ENCODE measurements at regions not wholly inside any gene's neighbourhood (a gene's known extent, or its start where the extent isn't known, plus 50 kb on each side); places are given as distances from the start of the nearest gene placed in this dataset.
"Not testable (repeated sequence)": the region's sequence is repeated elsewhere in the genome, so short reads cannot be mapped to it uniquely, and the experiment has no call there.

DNA sequence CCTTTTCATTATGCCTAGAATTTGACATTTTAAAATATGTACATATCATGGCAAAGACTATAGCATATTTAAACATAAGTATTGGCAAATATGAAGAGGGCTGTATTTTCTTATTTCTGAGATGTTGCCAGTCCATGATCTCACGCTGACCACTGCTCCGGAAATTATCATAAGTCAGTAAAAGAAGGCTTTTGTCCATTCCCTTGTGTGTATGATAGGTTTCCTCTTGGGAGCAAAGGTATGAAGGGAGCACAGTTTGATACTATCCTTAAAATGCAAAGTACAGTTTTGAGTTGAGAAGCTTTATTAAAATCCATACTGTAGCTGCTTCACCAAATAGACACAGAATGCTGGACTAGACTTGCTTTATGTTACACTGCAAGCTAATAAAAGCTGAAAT lies 52.6 kb upstream of the AGA start:
- intact Hi-C loops (cut with DNase I) = no loop called here
- no peaks in the 10 kb centered on the region for H3K36me3 ChIP-seq
- no peak overlapping the region for H3K27ac ChIP-seq
- no peaks in the 10 kb centered on the region for H3K27me3 ChIP-seq
- H3K4me3 ChIP-seq = no peak overlapping the region
- H3K4me1 ChIP-seq = no peaks in the 10 kb centered on the region
- no peaks in the 10 kb centered on the region for H3K9me3 ChIP-seq
- TF ChIP-seq POLR2A (IDR thresholded peaks at IDR 0.05) (no peak), CTCF (IDR thresholded peaks at IDR 0.05) (no peak), POLR2AphosphoS5 (IDR thresholded peaks at IDR 0.05; ENCODE audit: insufficient read depth in 1 of 2, low read depth in 1 of 2) (no peak)
- no peak for DNase-seq (ENCODE audit: extremely low spot score in 2 of 2)

- H3K9me3 ChIP-seq; intact Hi-C loops (cut with DNase I): not testable (repeated sequence)
These were observed 53.4 kb upstream of the AGA start for GRCh38 chr4:177495626-177496025.

GRCh38 chr4:177499537-177499936 lies 57.3 kb upstream of the AGA start:
- H3K36me3 ChIP-seq = no peaks in the 10 kb centered on the region
- H3K4me1 ChIP-seq = peaks cover under 1% of the 10 kb centered on the region
- no peak overlapping the region for H3K4me3 ChIP-seq
- H3K9me3 ChIP-seq = no peaks in the 10 kb centered on the region
- TF ChIP-seq POLR2A (IDR thresholded peaks at IDR 0.05) (no peak), CTCF (IDR thresholded peaks at IDR 0.05) (no peak), POLR2AphosphoS5 (IDR thresholded peaks at IDR 0.05; ENCODE audit: insufficient read depth in 1 of 2, low read depth in 1 of 2) (no peak)
- no peak for DNase-seq (ENCODE audit: extremely low spot score in 2 of 2)
- intact Hi-C loops (cut with DNase I) = no loop called here
- no peaks in the 10 kb centered on the region for H3K27me3 ChIP-seq
- H3K27ac ChIP-seq = no peak overlapping the region

More at GRCh38 chr4:177495626-177496025, 53.4 kb upstream of the AGA start:
- H3K36me3 ChIP-seq; DNase-seq (ENCODE audit: extremely low spot score in 2 of 2); H3K27ac ChIP-seq; H3K4me1 ChIP-seq; H3K27me3 ChIP-seq; H3K4me3 ChIP-seq: not testable (repeated sequence)

DNA sequence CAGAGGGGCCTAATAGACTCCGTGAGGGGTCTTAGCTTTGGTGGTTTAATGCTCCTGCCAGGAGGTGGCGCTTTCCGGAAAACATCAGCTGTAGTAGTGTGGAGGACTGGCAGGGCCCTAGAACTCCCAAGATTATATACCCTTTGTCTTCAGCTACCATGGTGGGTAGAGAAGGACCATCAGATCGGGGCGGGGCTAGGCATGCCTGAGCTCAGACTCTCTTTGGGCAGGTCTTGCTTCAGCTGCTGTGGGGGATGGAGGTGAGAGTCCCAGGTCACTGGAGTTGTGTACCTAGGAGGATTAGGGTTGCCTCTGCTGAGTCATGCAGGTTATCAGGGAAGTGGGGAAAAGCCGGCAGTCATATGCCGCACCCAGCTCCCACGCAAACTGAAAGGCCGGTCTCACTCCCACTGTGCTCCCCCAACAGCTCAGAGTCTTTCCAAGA lies 63.0 kb upstream of the AGA start:
- DNase-seq (ENCODE audit: extremely low spot score in 2 of 2) = no peak
- no peaks in the 10 kb centered on the region for H3K27me3 ChIP-seq
- no peak overlapping the region for H3K27ac ChIP-seq
- no peaks in the 10 kb centered on the region for H3K36me3 ChIP-seq
- H3K9me3 ChIP-seq = no peaks in the 10 kb centered on the region
- no peak for TF ChIP-seq CTCF (IDR thresholded peaks at IDR 0.05)
- TF ChIP-seq POLR2A (IDR thresholded peaks at IDR 0.05) = no peak
- no peak for TF ChIP-seq POLR2AphosphoS5 (IDR thresholded peaks at IDR 0.05; ENCODE audit: insufficient read depth in 1 of 2, low read depth in 1 of 2)
- intact Hi-C loops (cut with DNase I) = no loop called here
- no peak overlapping the region for H3K4me3 ChIP-seq
- H3K4me1 ChIP-seq = peaks cover 7% of the 10 kb centered on the region

DNA sequence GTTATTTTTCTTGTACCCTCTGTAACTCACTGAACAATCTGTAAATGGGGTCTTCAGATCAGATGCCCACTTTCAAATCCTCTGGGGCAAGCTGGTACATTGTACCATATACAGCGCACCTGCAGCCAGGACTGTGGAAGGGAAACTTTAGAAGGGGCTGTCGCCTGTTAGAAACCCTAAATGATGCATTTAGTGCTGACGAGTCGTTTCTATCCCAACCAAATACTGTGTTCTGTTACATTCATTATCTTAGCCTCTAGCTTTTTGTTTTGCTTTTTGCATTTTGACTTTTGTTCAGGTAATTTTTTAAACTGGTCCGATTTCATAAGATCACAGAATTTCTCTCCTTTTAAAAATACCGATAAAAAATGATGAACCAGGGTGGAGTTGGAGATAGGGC lies 66.4 kb upstream of the AGA start:
- intact Hi-C loops (cut with DNase I) = no loop called here
- Histone ChIP-seq H3K27ac (no peak overlapping the region), H3K4me1 (peaks cover 7% of the 10 kb centered on the region), H3K4me3 (no peak overlapping the region), H3K9me3 (no peaks in the 10 kb centered on the region), H3K27me3 (no peaks in the 10 kb centered on the region), H3K36me3 (no peaks in the 10 kb centered on the region)
- DNase-seq (ENCODE audit: extremely low spot score in 2 of 2) = no peak
- TF ChIP-seq POLR2A (IDR thresholded peaks at IDR 0.05) (no peak), CTCF (IDR thresholded peaks at IDR 0.05) (no peak), POLR2AphosphoS5 (IDR thresholded peaks at IDR 0.05; ENCODE audit: insufficient read depth in 1 of 2, low read depth in 1 of 2) (no peak)

Data from vagina (tissue), 2 donors.